Sigmoid colon (tissue), 4 donors: ENCODE measurements at regions not wholly inside any gene's neighbourhood (a gene's known extent, or its start where the extent isn't known, plus 50 kb on each side); places are given as distances from the start of the nearest gene placed in this dataset.

Experiments
- POLR2A ChIP-seq, 2 donors: fragments of 450-650 bp; IDR thresholded peaks; one replicate each; pipeline ENCODE4 v1.6.1; 2016; ENCODE audit warnings: antibody characterized with exemption in 2 of 2, mild to moderate bottlenecking in 2 of 2, moderate library complexity in 2 of 2
- POLR2AphosphoS5 ChIP-seq, 4 donors: sonication (generic); formaldehyde crosslinking; IDR thresholded peaks; one replicate each; pipeline ENCODE4 v1.6.1; 2017; ENCODE audit warnings: antibody characterized with exemption in 4 of 4

- no peak for TF ChIP-seq POLR2A (IDR thresholded peaks at IDR 0.05)
- TF ChIP-seq POLR2AphosphoS5 (IDR thresholded peaks at IDR 0.05) = no peak
These were observed 153.2 kb upstream of the THBS1 start for GRCh38 chr15:39427705-39428104.
